Cardiac fibroblast (primary cell): ENCODE measurements at regions not wholly inside any gene's neighbourhood (a gene's known extent, or its start where the extent isn't known, plus 50 kb on each side); places are given as distances from the start of the nearest gene placed in this dataset.
A peak's percentile ranks its signal among the peaks of the same experiment; 100 is the strongest.

Source experiments
- DNase-seq, 2 donors: peaks; one replicate each; pipeline versions ENCODE4 v3.0.0 to v3.0.0-alpha.2; 2010; ENCODE audit warnings: low read depth in 2 of 2
- H3K4me3 ChIP-seq, 2 donors: replicated peaks in 1 of 2; 1 replicate in 1 of 2; 2 replicates in 1 of 2; pipeline ENCODE4 v1.5.1; 2011; ENCODE audit warnings: low read depth in 2 of 2, low read length in 2 of 2, mild to moderate bottlenecking in 2 of 2, moderate library complexity in 1 of 2
- TF ChIP-seq, protein P1 (sequence below): IDR thresholded peaks from one replicate; pipeline ENCODE4 v1.5.1; 2011; ENCODE audit warnings: low read depth, mild to moderate bottlenecking, low read length, inconsistent platforms

DNA sequence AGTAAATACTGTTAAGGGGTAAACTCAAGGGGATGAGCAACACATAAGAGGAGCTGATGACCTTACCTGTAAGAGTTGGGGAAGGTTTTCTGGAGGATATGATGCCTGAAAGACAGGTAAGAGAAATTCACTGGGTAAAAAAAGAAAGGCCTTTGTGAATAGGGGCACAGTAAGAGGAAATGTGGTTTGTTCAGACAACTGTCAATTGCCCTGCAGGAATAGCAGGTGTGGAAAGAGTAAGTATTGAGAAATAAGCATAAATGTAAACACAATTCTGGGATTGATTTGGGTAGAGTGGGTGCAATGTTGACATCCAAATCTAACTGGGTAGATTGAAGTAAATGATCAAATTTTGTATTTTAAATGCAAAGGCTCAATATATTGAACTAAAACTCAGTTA is 670.0 kb downstream of the DHX35 start:
- DNase-seq = no peak
- H3K4me3 ChIP-seq = no peak overlapping the region
- TF ChIP-seq, protein P1, sequence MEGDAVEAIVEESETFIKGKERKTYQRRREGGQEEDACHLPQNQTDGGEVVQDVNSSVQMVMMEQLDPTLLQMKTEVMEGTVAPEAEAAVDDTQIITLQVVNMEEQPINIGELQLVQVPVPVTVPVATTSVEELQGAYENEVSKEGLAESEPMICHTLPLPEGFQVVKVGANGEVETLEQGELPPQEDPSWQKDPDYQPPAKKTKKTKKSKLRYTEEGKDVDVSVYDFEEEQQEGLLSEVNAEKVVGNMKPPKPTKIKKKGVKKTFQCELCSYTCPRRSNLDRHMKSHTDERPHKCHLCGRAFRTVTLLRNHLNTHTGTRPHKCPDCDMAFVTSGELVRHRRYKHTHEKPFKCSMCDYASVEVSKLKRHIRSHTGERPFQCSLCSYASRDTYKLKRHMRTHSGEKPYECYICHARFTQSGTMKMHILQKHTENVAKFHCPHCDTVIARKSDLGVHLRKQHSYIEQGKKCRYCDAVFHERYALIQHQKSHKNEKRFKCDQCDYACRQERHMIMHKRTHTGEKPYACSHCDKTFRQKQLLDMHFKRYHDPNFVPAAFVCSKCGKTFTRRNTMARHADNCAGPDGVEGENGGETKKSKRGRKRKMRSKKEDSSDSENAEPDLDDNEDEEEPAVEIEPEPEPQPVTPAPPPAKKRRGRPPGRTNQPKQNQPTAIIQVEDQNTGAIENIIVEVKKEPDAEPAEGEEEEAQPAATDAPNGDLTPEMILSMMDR = no peak

DNA sequence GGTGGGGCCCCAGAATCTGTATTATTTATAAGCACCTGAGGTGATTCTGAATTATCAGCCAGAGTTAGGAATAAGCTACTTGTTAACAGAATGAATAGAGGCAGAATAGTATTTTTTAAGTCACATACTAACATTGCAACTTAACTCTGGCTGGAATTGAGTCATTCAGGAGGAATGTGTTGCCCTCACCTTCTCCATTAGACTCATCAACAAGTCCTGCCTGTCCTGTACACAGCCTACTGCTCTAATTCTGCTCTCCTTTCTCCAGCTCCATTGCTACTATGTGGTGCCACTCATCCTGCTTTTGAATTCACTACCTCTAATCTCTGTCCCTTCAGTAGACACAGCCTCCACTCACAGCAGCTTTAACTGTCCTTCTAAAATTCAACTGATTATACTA is 669.4 kb downstream of the DHX35 start:
- TF ChIP-seq, protein P1 = no peak
- peak in 1 of 2 donors; percentile 13 for DNase-seq
- H3K4me3 ChIP-seq = no peak overlapping the region

DNA sequence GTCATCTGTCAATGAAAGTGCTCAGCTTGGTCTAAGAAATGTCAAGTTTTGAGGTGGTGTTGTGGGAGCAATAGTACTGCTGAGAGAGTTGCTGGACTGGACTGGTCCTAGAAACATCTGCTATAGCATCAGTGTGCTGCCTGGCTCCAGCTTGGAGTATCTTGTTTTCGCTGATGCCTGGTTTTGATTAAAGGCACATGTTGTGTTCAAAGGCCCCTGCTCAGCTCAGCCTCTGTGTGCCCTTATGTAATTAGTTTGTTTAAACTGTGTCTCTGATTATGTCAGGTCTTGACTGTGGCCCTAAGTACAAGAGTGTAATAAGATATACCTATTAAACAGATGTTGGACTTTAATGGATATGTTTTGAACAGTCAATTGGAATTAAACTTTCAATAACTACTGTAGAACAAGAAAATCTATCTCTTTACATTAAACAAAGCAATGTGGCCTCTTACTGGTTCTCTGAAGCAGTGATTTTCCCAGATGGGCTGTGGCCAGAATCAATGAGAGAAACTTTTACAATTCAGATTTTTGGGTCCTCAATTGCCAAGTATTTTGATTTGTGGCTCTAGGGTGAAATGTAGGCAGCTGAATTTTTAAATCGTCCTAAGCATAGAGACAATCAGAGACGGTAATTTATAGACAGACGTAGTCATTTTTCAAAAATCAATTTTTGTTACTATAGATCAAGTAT is 668.2 kb downstream of the DHX35 start:
- TF ChIP-seq, protein P1 = no peak
- no peak for DNase-seq
- H3K4me3 ChIP-seq = no peak overlapping the region

DNA sequence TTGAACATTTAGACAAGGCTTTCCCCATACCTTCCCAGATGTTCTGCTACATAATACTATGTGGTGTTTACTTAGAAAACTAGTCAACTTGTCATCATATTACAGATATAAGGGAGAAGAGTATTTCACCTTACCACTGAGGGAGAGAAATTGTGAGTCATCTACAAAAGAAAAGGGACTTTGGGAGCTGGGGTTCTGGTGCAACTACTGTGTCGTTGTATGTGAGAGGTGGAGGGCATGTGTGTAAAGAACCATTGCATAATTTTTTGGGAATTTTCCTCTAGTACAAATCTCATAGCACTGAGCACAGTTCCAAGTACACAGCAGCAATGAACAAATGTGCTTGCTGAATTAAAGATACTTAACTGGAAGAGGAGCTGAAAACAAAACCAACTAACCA is 665.6 kb downstream of the DHX35 start:
- no peak overlapping the region for H3K4me3 ChIP-seq
- no peak for DNase-seq
- TF ChIP-seq, protein P1 = no peak

DNA sequence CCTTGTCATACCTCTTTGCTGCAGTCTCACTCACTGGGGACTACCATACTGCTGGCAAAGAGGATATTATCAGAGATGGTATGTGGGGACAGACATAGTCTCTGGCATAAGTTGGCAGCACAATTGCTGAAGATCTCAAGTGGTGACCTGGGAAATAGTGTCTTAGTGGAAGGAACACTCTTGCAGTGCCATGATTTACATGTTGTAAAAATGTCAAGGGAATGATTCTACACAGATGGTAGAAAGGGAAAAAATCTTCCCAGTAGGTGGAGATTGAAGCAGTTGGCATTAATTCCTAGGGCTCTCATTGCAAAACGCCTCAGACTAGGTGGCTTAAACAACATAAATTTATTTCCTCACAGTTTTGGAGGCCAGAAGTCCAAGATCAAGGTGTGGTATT is 662.2 kb downstream of the DHX35 start:
- H3K4me3 ChIP-seq = no peak overlapping the region
- TF ChIP-seq, protein P1 = no peak
- no peak for DNase-seq

DNA sequence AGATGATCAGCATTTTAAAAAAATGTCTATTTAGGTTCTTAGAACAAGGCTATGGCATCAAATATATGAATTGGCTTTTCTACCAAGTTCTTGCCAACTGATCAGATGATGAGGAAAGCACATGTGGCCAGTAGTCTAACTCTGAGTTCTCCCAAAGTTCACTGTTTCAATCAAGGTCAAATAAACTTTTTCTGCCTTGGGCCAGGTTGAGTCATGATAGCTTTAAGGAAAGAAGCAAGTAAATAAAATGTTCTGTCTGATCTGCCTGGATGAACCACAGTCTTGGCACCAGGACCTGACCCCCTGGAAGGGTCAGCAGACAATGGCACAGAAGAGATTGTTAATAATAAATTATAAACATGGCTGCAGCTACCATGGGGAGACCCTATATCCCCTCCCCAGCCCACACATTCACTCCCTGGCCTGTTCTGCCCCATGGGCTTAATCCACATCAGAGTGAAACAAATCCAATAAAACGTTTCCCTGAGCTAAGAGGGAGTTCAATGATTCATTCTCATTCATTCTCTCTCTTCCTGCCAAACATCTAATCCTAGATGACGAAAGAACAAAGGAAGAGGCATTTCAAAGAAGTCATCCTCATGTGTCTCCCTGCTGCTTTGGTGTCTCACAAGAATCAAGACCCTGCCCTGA is 661.6 kb downstream of the DHX35 start:
- DNase-seq = peak in 1 of 2 donors; percentile 15
- H3K4me3 ChIP-seq = no peak overlapping the region
- TF ChIP-seq, protein P1 = no peak
